AG09319 (cell line): ENCODE measurements at regions not wholly inside any gene's neighbourhood (a gene's known extent, or its start where the extent isn't known, plus 50 kb on each side); places are given as distances from the start of the nearest gene placed in this dataset.

Experiments used
- DNase-seq: peaks from one replicate; pipeline ENCODE4 v3.0.0-alpha.2; 2010; ENCODE audit warnings: low read depth; ENCODE audit errors: extremely low read depth
- CTCF ChIP-seq: IDR thresholded peaks from 2 replicates; pipeline ENCODE4 v1.5.1; 2011; ENCODE audit warnings: low read depth, mild to moderate bottlenecking, inconsistent platforms, low read length, moderate library complexity

- TF ChIP-seq CTCF = no peak
- DNase-seq = no peak
Observed at GRCh38 chr10:33093362-33093761, 135.3 kb upstream of the ITGB1 start.

GRCh38 chr10:33092596-33092995, 134.6 kb upstream of the ITGB1 start:
- no peak for DNase-seq
- no peak for TF ChIP-seq CTCF

- no peak for TF ChIP-seq CTCF
- no peak for DNase-seq
Observed at GRCh38 chr10:33091201-33091600, 133.2 kb upstream of the ITGB1 start.

GRCh38 chr10:33088990-33089389, 131.0 kb upstream of the ITGB1 start:
- no peak for TF ChIP-seq CTCF
- no peak for DNase-seq

- TF ChIP-seq CTCF = no peak
- no peak for DNase-seq
Observed at GRCh38 chr10:33087922-33088321, 129.9 kb upstream of the ITGB1 start.

- no peak for TF ChIP-seq CTCF
- DNase-seq = no peak
Observed at GRCh38 chr10:33087152-33087551, 129.1 kb upstream of the ITGB1 start.

- DNase-seq = no peak
- no peak for TF ChIP-seq CTCF
Observed at GRCh38 chr10:33086100-33086499, 128.1 kb upstream of the ITGB1 start.
